H1 (cell line): ENCODE measurements at regions not wholly inside any gene's neighbourhood (a gene's known extent, or its start where the extent isn't known, plus 50 kb on each side); places are given as distances from the start of the nearest gene placed in this dataset.

Source experiments
- NRF1 ChIP-seq: IDR thresholded peaks from 2 replicates; pipeline ENCODE4 v1.6.1; 2011; ENCODE audit warnings: mild to moderate bottlenecking, low read depth, low read length, improper control_type of control experiment
- RAD21 ChIP-seq, 2 experiments: IDR thresholded peaks in 1 of 2; conservative IDR thresholded peaks in 1 of 2; 2 replicates each; pipeline ENCODE4 v1.6.1; 2011; ENCODE audit warnings: low read depth in 2 of 2, low read length in 2 of 2, improper control_type of control experiment in 1 of 2, inconsistent platforms in 1 of 2, mild to moderate bottlenecking in 1 of 2, moderate library complexity in 1 of 2
- RFX5 ChIP-seq: IDR thresholded peaks from 2 replicates; pipeline ENCODE4 v1.6.1; 2011; ENCODE audit warnings: low read depth, low read length, improper control_type of control experiment, borderline replicate concordance
- RXRA ChIP-seq: IDR thresholded peaks from 2 replicates; pipeline ENCODE4 v1.6.1; 2011; ENCODE audit warnings: low read depth, mild to moderate bottlenecking, low read length, moderate library complexity; ENCODE audit not compliant: insufficient read depth
- USF2 ChIP-seq: IDR thresholded peaks from 2 replicates; pipeline ENCODE4 v1.6.1; 2011; ENCODE audit warnings: low read length, improper control_type of control experiment

- no peak for TF ChIP-seq RAD21 (IDR thresholded peaks at IDR 0.05 in 1 of 2, conservative IDR thresholded peaks at IDR 0.05 in 1 of 2; ENCODE audit: low read depth in 2 of 2, low read length in 2 of 2)
- no peak for TF ChIP-seq USF2
- TF ChIP-seq RXRA, result no peak
- TF ChIP-seq NRF1, result no peak
- TF ChIP-seq RFX5, result no peak
These were observed 421.5 kb upstream of the PTGER4 start (continued) for GRCh38 chr5:40258222-40258621.
